ENCODE measurements at regions not wholly inside any gene's neighbourhood (a gene's known extent, or its start where the extent isn't known, plus 50 kb on each side); places are given as distances from the start of the nearest gene placed in this dataset.

- POLR2A ChIA-PET = interaction anchor here (0.7 kb wide), 1 partner anchor 148 kb away, joined by 3 read pairs; no protein-coding TSS in a partner anchor
- H3K36me3 ChIP-seq (ENCODE audit: control insufficient read depth, insufficient read depth, low read length) = no peaks in the 10 kb centered on the region
- ATAC-seq (no peak), FAIRE-seq (no peak), DNase-seq (ENCODE audit: extremely low read depth in 1 of 4, low spot score in 3 of 4) (no peak)
- peaks cover 6 to 28% of the 10 kb centered on the region in 2 experiments; a peak in 3 of 5 replicates for H3K27me3 ChIP-seq (ENCODE audit: control insufficient read depth in 2 of 2, insufficient read depth in 2 of 2, low read length in 2 of 2)
- in situ Hi-C loops (cut with MboI) = no loop called here
- H3K9me1 ChIP-seq (ENCODE audit: control insufficient read depth, insufficient read depth, low read length) = no peaks in the 10 kb centered on the region
- peak; percentile 57; the same call in 1 of the 2 replicates for TF ChIP-seq MAFK (IDR thresholded peaks at IDR 0.05; ENCODE audit: low read length)
- TF ChIP-seq ZNF639 (CRISPR knock-in tag; conservative IDR thresholded peaks at IDR 0.05 in 1 of 2, IDR thresholded peaks at IDR 0.05 in 1 of 2) = no peak
- TF ChIP-seq C11orf30 (IDR thresholded peaks at IDR 0.05; ENCODE audit: low read depth) = peak; percentile 45; the same call in 1 of the 2 replicates
- no peak for TF ChIP-seq MYBL2 (IDR thresholded peaks at IDR 0.05; ENCODE audit: low read depth)
- TF ChIP-seq MYBL2 (CRISPR knock-in tag; IDR thresholded peaks at IDR 0.05; ENCODE audit: borderline replicate concordance) = no peak
- TF ChIP-seq MAFF (IDR thresholded peaks at IDR 0.05; ENCODE audit: low read length) = peak; percentile 50; the same call in 1 of the 2 replicates
- peak; percentile 35; the same call in 1 of the 2 replicates for TF ChIP-seq MAFG (tag; conservative IDR thresholded peaks at IDR 0.05)
- TF ChIP-seq ZNF316 (IDR thresholded peaks at IDR 0.05) = peak; percentile 44
- 2% methylated on average over 4 of the region's 4 CpGs for WGBS (ENCODE audit: insufficient coverage, low coverage, missing lambda C conversion rate)
- no peaks in the 10 kb centered on the region for H3K79me2 ChIP-seq (ENCODE audit: control insufficient read depth, insufficient read depth, low read length)
- no TSS peak for BruUV-seq (replicated peaks)
- no peak overlapping the region for H3K27ac ChIP-seq (ENCODE audit: extremely low read depth, low read depth, low read length)
- no peaks in the 10 kb centered on the region for H3K9me3 ChIP-seq (replicated peaks; ENCODE audit: control insufficient read depth, insufficient read depth, low read depth, low read length)
- H2AFZ ChIP-seq (ENCODE audit: low read depth, low read length) = no peak overlapping the region
- no peaks in the 10 kb centered on the region for H4K20me1 ChIP-seq (replicated peaks; ENCODE audit: control insufficient read depth, insufficient read depth, low read length)
- no peak overlapping the region for H3K4me2 ChIP-seq (ENCODE audit: insufficient read depth, low read length)
- H3K9ac ChIP-seq (ENCODE audit: insufficient read depth in 1 of 2, low read depth in 2 of 2, low read length in 2 of 2) = no peak overlapping the region
- intact Hi-C loops (cut with micrococcal nuclease) = loop anchor here (5.0 kb wide), 2 partner anchors 255 to 335 kb away; no protein-coding TSS in a partner anchor
- H3K4me1 ChIP-seq (replicated peaks in 1 of 2; ENCODE audit: control insufficient read depth in 2 of 2, insufficient read depth in 2 of 2, low read length in 2 of 2) = no peaks in the 10 kb centered on the region
- H3K4me3 ChIP-seq = no peak overlapping the region
- CTCF ChIA-PET (ENCODE audit: low intra/inter-chr PET ratio) = interaction anchor here (0.6 to 1.3 kb wide), 4 partner anchors 59 to 721 kb away, joined by 3 to 5 read pairs (median 4); no protein-coding TSS in a partner anchor
Measured at GRCh38 chr9:96062031-96062430, 186.5 kb downstream of the ERCC6L2 start.
